ENCODE measurements at regions not wholly inside any gene's neighbourhood (a gene's known extent, or its start where the extent isn't known, plus 50 kb on each side); places are given as distances from the start of the nearest gene placed in this dataset.
"Not testable (repeated sequence)": the region's sequence is repeated elsewhere in the genome, so short reads cannot be mapped to it uniquely, and the experiment has no call there.

DNA sequence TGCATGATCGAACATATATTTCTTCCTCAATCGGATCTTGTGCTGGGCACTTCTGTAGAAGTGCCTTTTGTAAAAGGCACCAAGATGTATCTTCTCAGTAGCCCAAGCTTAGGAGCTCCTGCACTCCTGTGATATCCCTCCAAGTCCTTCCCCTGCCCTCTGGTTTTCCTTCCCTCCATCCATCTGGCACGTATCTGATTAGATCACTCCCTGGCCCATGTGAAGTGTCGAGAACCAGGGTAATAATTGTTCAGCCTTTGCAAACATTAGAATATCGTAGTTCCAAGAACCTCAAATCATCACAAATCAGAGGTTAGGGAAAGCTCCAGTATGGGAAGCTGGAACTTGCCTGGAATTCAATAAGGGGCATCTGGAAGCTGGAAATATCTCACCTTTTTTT lies 221.1 kb upstream of the AUTS2 start:
- intact Hi-C loops (cut with DNase I), result no loop called here

DNA sequence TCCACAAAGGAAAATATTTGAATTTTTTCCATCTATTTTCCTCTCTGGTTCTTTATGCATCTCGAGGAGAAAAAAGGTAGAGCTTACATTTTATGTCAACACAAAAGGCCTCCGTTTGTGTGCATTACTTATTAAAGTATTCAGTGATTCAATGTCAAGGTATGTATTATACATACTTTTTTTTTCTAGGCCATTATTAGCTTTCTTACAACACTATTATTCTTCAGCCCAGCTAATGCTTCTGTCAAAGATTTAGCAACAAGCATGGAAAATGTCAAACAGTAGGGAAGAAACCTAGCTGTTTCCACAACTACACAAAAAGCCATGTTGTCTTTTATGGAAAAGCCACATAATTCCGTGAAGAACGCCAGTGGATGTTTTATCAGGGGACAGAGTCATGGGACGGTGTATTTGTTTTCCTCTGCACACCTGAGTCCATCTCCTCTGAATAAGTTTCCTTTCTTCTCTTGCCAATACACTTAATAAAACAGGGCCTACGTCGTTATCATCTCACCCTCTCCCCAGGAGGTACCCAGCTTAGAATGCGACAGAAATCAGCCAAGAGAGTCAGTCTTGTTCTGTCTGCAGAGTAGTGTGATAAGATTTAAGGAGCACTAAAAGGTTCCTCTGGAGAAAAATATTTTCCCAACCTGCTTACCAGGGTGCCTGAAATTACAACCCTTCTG lies 209.7 kb upstream of the AUTS2 start:
- Histone ChIP-seq H3K4me3 (no peak overlapping the region), H3K27ac (no peak overlapping the region), H3K9me3 (no peaks in the 10 kb centered on the region), H3K36me3 (no peaks in the 10 kb centered on the region), H3K4me1 (no peaks in the 10 kb centered on the region), H3K27me3 (no peaks in the 10 kb centered on the region)
- no peak for DNase-seq (ENCODE audit: low spot score in 2 of 2)
- intact Hi-C loops (cut with DNase I), result no loop called here
- TF ChIP-seq, protein P1, sequence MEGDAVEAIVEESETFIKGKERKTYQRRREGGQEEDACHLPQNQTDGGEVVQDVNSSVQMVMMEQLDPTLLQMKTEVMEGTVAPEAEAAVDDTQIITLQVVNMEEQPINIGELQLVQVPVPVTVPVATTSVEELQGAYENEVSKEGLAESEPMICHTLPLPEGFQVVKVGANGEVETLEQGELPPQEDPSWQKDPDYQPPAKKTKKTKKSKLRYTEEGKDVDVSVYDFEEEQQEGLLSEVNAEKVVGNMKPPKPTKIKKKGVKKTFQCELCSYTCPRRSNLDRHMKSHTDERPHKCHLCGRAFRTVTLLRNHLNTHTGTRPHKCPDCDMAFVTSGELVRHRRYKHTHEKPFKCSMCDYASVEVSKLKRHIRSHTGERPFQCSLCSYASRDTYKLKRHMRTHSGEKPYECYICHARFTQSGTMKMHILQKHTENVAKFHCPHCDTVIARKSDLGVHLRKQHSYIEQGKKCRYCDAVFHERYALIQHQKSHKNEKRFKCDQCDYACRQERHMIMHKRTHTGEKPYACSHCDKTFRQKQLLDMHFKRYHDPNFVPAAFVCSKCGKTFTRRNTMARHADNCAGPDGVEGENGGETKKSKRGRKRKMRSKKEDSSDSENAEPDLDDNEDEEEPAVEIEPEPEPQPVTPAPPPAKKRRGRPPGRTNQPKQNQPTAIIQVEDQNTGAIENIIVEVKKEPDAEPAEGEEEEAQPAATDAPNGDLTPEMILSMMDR (IDR thresholded peaks at IDR 0.05), result no peak

More for the DNA sequence above, 221.1 kb upstream of the AUTS2 start:
- H3K4me1 ChIP-seq, result peaks cover 4 to 8% of the 10 kb centered on the region in 2 donors
- no peaks in the 10 kb centered on the region for H3K27me3 ChIP-seq
- H3K9me3 ChIP-seq, result no peaks in the 10 kb centered on the region
- DNase-seq (ENCODE audit: low spot score in 2 of 2), result no peak
- TF ChIP-seq, protein P1 (IDR thresholded peaks at IDR 0.05), result no peak
- no peaks in the 10 kb centered on the region for H3K36me3 ChIP-seq
- H3K4me3 ChIP-seq, result no peak overlapping the region
- H3K27ac ChIP-seq, result no peak overlapping the region

DNA sequence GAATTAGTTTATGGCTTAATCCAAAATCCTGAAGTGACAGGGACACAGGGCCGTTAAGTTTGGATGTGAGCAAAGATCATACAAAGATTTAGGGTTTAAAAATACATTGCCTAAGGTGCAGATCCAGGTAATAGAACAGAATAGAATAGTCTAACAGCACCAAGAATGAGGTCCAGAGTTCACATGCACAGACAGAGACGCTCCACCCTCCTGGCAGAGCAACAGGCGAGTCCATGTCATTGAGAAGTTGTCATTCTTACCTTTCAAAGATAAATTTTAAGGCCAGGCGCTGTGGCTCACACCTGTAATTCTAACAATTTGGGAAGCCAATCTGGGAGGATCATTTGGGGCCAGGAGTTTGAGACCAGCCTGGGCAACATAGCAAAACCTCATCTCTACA lies 209.1 kb upstream of the AUTS2 start:
- Histone ChIP-seq H3K27me3 (no peaks in the 10 kb centered on the region), H3K27ac (no peak overlapping the region), H3K9me3 (no peaks in the 10 kb centered on the region), H3K36me3 (no peaks in the 10 kb centered on the region), H3K4me3 (no peak overlapping the region), H3K4me1 (no peaks in the 10 kb centered on the region)
- TF ChIP-seq, protein P1 (IDR thresholded peaks at IDR 0.05), result no peak
- intact Hi-C loops (cut with DNase I), result no loop called here
- no peak for DNase-seq (ENCODE audit: low spot score in 2 of 2)

DNA sequence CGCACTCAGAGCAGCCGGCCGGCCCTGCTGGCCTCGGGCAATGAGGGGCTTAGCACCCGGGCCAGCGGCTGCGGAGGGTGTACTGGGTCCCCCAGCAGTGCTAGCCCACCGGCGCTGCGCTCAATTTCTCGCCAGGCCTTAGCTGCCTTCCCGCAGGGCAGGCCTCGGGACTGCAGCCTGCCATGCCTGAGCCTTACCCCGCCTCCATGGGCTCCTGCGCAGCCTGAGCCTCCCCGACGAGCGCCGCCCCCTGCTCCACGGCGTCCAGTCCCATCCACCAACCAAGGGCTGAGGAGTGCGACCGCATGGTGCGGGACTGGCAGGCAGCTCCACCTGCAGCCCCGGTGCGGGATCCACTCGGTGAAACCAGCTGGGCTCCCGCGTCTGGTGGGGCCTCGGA lies 204.4 kb upstream of the AUTS2 start:
- H3K4me1 ChIP-seq; H3K9me3 ChIP-seq; DNase-seq (ENCODE audit: low spot score in 2 of 2); H3K36me3 ChIP-seq; H3K27me3 ChIP-seq; H3K4me3 ChIP-seq; H3K27ac ChIP-seq; intact Hi-C loops (cut with DNase I): not testable (repeated sequence)

DNA sequence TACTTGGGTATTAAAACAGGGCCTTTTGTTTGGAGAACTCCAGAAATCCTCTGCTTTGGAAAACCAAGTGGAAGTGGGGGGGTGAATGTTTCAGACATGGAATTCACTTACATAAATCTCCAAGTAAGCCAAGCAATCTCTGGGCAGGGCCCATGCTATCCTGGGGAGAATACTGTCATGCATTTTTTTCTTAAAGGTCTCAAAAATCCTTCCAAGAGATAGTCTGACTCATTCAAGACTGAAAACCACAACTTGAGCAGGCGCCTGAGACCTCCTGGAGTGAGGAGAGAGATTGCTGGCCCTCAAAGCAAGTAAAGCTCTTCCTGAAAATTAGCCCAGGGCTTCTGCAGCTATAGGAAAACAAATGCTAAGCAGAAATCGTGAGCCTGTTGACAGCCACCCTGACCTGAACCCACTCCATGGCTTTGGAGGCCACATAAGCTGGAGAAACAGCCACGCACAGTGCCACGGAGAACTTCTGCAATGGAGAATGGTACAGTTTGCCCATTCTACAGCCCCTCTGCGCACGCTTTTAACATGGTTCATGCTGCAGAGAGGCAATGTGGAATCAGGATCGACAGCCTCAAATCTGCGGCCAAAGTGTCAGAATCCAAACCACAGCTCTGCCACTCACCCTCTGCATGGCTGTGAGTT lies 203.1 kb upstream of the AUTS2 start:
- intact Hi-C loops (cut with DNase I), result no loop called here
- no peak for DNase-seq (ENCODE audit: low spot score in 2 of 2)

DNA sequence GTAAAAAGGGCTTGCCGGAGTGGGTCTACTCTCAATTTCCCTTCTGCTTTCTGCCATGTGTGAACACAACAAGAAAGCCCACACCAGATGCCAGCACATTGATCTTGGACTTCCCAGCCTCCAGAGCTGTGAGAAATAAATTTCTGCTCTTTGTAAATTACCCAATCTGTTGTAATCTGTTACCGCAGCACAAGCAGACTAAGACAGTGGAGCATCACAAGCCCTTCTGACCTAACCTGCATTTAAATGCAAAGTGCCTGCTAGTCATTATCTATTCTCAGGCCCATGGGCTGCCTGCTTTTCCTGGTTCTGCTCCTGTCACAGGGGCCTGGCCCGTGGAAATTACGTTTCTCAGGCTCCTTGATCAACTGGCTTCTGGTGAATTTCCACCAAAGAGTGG lies 199.3 kb upstream of the AUTS2 start:
- Histone ChIP-seq H3K36me3 (no peaks in the 10 kb centered on the region), H3K27me3 (no peaks in the 10 kb centered on the region), H3K4me3 (no peak overlapping the region), H3K27ac (no peak overlapping the region), H3K4me1 (no peaks in the 10 kb centered on the region), H3K9me3 (no peaks in the 10 kb centered on the region)
- no peak for DNase-seq (ENCODE audit: low spot score in 2 of 2)
- intact Hi-C loops (cut with DNase I), result no loop called here
- TF ChIP-seq, protein P1 (IDR thresholded peaks at IDR 0.05), result no peak

More for the DNA sequence above, 203.1 kb upstream of the AUTS2 start:
- no peaks in the 10 kb centered on the region for H3K9me3 ChIP-seq
- H3K27ac ChIP-seq, result no peak overlapping the region
- H3K27me3 ChIP-seq, result no peaks in the 10 kb centered on the region
- H3K4me1 ChIP-seq, result no peaks in the 10 kb centered on the region
- no peaks in the 10 kb centered on the region for H3K36me3 ChIP-seq
- no peak overlapping the region for H3K4me3 ChIP-seq
- TF ChIP-seq, protein P1 (IDR thresholded peaks at IDR 0.05), result no peak
